GM19240 (cell line): ENCODE measurements at regions not wholly inside any gene's neighbourhood (a gene's known extent, or its start where the extent isn't known, plus 50 kb on each side); places are given as distances from the start of the nearest gene placed in this dataset.
"Not testable (repeated sequence)": the region's sequence is repeated elsewhere in the genome, so short reads cannot be mapped to it uniquely, and the experiment has no call there.

ENCODE experiments used
- DNase-seq: peaks from one replicate; pipeline ENCODE4 v3.0.0; 2011; ENCODE audit warnings: low spot score; ENCODE audit not compliant: insufficient read length

DNA sequence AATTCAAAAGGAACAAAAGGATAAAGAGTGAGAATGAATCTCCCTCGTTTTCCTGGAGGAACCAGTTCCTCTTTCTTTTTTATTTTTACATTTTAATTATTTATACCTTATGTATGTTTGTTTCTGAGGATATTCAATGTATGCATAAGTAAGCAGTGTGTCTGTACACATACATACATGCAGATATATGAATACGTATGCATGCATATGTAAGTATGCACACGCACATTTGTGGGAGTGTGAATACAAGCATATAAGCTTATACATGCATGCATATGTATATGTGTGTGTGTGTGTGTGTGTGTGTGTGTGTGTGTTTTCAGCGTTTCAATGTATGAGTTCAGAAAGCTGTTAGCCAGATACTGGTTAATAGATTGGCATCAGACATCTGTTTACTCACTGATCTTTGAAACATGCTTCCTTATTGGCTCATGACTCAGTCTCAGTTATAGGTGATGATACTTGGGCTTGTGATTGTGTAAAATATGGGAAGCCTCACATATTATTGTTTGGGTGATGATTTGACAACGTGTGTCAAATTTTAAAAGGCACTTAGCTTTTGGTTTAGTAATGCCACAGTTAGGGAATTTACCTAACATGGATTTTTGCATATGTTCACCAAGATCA lies 279.7 kb upstream of the TRIB2 start:
- no peak for DNase-seq

- no peak for DNase-seq
These were observed 276.0 kb upstream of the TRIB2 start for GRCh38 chr2:12440731-12441130.

DNA sequence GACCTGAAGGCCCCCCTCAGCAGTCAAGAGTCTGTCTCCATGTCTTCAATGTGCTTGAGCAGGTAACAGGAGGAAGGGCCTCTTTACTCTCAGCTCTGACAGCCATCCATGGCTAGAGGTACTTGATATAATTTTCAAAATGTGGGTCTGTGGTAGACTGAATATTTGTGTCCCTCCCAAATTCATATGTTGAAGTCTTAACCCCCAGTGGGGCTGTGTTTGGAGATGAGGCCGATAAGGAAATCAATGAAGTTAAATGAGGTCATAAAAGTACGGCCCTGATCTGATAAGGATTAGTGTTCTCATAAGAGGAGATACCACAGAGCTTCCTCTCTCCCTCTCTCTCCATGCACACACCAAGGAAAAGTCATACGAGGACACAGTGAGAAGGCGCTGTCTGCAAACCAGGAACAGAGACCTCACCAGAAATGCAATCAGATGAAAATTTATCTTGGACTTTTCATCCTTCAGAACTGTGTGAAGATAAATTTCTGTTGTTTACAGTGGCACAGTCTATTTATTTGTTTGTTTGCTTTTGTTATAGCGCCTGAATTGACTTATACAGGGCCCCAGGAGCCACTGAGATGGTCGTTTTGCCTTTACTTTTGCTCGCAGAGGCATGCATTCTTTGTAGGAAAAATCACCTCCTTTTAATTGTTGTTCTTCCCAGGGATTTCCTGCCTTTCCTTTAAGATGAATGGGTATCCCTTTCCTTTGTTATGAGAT lies 274.8 kb upstream of the TRIB2 start:
- DNase-seq = no peak

GRCh38 chr2:12442476-12442847 lies 274.3 kb upstream of the TRIB2 start:
- DNase-seq = no peak

GRCh38 chr2:12448846-12449505 lies 267.8 kb upstream of the TRIB2 start:
- no peak for DNase-seq

- no peak for DNase-seq
These were observed 265.0 kb upstream of the TRIB2 start for GRCh38 chr2:12451726-12452125.

GRCh38 chr2:12452185-12452584 lies 264.6 kb upstream of the TRIB2 start:
- no peak for DNase-seq

DNA sequence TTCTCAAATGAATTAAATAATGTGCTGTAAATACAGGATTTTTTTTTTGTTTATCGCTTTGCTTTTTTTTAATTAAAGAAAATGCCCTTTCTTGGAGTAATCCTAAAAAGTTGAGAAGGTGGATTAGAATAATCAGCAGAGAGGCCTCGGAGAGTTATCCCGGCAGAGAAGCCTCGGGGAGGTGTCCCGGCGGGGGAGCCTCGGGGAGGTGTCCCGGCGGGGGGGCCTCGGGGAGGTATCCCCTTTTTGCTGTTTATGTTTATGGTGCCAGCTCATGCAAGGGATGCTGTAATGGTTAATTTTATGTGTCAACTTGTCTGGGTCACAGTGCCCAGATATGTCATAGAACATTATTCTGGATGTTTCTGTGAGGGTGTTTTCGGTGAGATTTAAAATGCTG lies 263.0 kb upstream of the TRIB2 start:
- no peak for DNase-seq

DNA sequence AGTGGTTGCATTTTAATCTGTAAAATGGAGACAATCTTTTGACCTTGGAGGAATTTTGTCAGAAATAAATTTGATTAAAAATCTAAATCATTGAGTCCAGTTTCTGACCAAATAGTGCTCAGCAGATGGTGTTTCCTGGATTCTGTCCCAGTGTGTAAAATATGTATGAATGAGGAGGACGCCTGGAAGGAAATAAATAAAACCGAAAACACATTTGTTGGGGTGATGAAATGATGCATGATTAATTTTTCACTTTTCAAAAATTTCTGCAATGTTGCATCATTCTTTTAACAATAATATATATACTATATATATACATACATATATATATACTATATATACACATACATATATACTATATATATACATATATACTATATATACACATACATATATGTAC lies 261.1 kb upstream of the TRIB2 start:
- DNase-seq = no peak

GRCh38 chr2:12456293-12457106 lies 260.2 kb upstream of the TRIB2 start:
- peak; percentile 56 for DNase-seq

DNA sequence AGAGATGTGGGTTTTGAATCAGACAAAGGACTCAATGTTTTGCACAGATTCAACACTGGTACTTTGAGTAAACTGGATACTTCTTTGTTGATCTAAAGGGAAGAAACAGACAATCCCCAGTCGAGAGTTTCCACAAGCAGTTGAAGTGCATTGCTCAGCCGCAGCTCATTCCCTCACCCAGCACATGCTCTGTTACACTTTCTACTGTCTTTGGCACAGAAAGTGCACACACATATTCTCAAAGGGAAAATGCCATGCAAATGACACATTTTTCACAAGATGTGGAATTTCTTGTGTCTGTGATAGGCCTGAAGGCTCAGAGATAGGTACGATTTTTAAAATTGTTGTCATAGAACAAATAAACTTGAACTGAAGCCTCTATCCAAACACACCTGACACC lies 258.9 kb upstream of the TRIB2 start:
- DNase-seq = no peak

DNA sequence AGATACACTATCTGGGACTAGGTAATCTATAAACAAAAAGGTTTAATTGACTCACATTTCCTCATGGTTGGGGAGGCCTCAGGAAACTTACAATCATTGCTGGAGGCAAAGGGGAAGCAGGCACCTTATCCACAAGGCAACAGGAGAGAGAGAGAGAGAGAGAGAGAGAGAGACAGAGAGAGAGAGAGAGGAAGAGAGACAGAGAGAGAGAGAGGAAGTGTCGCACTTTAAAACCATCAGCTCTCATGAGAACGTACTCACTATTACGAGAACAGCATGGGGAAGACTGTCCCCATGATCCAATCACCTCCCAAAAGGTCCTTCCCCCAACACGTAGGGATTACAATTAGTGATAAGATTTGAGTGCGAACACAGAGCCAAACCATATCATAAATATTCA lies 253.5 kb upstream of the TRIB2 start:
- no peak for DNase-seq

DNA sequence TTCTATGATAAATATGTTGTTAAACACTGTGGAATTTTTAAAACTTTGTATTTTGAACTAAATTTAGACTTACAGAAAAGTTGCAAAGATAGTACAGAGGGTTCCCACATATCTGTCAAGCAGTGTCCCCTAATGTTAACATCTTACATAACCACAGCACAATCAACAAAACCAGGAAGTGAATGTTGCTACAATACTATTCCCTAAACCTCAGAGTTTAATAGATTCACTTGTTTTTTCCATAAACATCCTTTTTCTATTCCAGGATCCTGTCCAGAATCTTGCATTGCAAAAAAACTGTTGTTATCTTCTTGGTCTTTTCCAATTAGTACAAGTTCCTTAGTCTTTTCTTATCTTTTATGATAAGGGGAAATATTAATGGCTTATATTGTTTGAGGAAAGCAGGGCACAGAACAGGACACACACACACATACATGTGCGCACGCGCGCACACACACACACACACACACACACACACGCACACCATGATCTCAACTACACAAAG lies 251.1 kb upstream of the TRIB2 start:
- no peak for DNase-seq

GRCh38 chr2:12467303-12467702 lies 249.4 kb upstream of the TRIB2 start:
- no peak for DNase-seq

- DNase-seq = no peak
These were observed 247.6 kb upstream of the TRIB2 start for GRCh38 chr2:12469141-12469561.

GRCh38 chr2:12472265-12472664 lies 244.5 kb upstream of the TRIB2 start:
- DNase-seq = not testable (repeated sequence)

DNA sequence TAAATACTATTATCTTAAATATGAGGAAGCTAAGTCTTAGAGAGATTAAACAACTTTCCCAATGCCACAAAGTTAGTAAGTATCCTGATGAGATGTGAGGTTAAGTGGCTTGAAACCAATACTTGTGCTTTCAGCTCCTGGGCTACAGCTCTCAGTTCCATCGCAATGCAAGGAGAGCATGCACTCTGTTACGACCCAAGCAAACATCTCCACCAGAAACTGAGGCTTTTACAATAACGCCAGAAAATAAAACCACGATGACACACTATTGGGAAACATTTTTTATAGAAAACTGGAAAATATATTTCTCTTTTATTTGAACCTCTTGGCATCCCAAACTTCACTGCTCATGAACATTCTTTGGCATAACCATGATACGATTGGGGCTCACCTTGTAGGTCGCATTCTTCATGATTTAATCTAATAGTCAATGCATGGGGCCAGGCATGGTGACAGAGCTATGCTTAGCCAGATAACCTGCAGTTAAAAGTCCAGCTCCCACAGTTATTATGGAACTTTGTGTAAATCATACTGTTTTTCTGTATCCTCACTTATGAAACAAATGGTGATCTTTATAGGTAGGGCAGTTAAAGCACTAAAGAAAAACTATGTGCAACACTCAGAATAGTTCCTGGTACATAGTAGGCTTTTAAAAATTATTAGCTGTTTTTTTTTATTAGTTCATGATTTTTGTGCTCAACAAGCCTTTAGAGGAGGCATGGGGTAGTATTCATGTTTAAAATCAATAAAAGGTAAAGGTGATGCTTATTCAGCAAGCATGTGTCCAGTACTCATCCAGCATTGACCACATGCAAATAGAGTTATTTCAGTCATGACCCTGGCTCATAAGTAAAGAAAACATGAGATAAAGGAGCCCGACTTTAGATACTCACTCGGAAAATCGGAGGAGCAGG lies 238.3 kb upstream of the TRIB2 start:
- no peak for DNase-seq

GRCh38 chr2:12479065-12479601 lies 237.6 kb upstream of the TRIB2 start:
- no peak for DNase-seq

- no peak for DNase-seq
These were observed 232.1 kb upstream of the TRIB2 start for GRCh38 chr2:12484536-12485115.
